ENCODE measurements at regions not wholly inside any gene's neighbourhood (a gene's known extent, or its start where the extent isn't known, plus 50 kb on each side); places are given as distances from the start of the nearest gene placed in this dataset.

DNA sequence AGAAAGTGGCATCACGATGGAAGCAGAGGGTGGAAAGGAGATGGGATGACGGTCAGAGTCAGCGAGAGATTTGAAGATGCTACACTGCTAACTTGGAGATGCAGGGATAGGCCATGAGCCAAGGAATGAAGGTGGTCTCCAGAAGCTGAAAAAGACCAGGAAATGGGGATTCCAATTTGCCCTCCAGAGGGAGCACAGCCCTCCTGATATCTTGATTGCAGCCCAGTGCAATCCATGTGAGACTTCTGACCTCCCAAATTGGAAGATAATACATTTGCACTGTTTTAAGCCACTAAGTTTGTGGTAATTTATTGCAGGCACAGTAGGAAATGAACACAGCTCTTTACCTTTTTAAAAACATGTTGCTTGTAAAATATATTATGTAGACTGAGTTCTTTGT, 549.5 kb downstream of the VRK1 start:
- ChIA-PET CTCF (no interaction called here), POLR2A (no interaction called here)
- TF ChIP-seq JUND (IDR thresholded peaks at IDR 0.05) = no peak
- TF ChIP-seq, protein P1, sequence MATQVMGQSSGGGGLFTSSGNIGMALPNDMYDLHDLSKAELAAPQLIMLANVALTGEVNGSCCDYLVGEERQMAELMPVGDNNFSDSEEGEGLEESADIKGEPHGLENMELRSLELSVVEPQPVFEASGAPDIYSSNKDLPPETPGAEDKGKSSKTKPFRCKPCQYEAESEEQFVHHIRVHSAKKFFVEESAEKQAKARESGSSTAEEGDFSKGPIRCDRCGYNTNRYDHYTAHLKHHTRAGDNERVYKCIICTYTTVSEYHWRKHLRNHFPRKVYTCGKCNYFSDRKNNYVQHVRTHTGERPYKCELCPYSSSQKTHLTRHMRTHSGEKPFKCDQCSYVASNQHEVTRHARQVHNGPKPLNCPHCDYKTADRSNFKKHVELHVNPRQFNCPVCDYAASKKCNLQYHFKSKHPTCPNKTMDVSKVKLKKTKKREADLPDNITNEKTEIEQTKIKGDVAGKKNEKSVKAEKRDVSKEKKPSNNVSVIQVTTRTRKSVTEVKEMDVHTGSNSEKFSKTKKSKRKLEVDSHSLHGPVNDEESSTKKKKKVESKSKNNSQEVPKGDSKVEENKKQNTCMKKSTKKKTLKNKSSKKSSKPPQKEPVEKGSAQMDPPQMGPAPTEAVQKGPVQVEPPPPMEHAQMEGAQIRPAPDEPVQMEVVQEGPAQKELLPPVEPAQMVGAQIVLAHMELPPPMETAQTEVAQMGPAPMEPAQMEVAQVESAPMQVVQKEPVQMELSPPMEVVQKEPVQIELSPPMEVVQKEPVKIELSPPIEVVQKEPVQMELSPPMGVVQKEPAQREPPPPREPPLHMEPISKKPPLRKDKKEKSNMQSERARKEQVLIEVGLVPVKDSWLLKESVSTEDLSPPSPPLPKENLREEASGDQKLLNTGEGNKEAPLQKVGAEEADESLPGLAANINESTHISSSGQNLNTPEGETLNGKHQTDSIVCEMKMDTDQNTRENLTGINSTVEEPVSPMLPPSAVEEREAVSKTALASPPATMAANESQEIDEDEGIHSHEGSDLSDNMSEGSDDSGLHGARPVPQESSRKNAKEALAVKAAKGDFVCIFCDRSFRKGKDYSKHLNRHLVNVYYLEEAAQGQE (IDR thresholded peaks at IDR 0.05; ENCODE audit: low read depth, low read length) = no peak
- TF ChIP-seq, protein P2, sequence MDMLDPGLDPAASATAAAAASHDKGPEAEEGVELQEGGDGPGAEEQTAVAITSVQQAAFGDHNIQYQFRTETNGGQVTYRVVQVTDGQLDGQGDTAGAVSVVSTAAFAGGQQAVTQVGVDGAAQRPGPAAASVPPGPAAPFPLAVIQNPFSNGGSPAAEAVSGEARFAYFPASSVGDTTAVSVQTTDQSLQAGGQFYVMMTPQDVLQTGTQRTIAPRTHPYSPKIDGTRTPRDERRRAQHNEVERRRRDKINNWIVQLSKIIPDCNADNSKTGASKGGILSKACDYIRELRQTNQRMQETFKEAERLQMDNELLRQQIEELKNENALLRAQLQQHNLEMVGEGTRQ (IDR thresholded peaks at IDR 0.05; ENCODE audit: borderline replicate concordance, low read depth, low read length) = no peak
- TF ChIP-seq FOSL2 (IDR thresholded peaks at IDR 0.05; ENCODE audit: borderline replicate concordance, low read depth) = no peak
- TF ChIP-seq RAD21 (IDR thresholded peaks at IDR 0.05; ENCODE audit: low read length) = no peak
- no peak for TF ChIP-seq CHD2 (IDR thresholded peaks at IDR 0.05; ENCODE audit: low read length, partially characterized antibody)
- TF ChIP-seq EP300 (IDR thresholded peaks at IDR 0.05; ENCODE audit: borderline replicate concordance in 1 of 2, low read depth in 1 of 2, low read length in 1 of 2) = no peak
- TF ChIP-seq NFIC (IDR thresholded peaks at IDR 0.05; ENCODE audit: borderline replicate concordance) = no peak
- no peak for TF ChIP-seq TAF1 (IDR thresholded peaks at IDR 0.05; ENCODE audit: borderline replicate concordance, low read depth, low read length)
- 3% methylated on average over 3 of the region's 3 CpGs for WGBS (ENCODE audit: low lambda C conversion rate)
- Histone ChIP-seq H3K27ac (ENCODE audit: low read depth in 2 of 2, low read length in 1 of 2) (no peak overlapping the region), H3K4me1 (ENCODE audit: control insufficient read depth in 1 of 2, insufficient read depth in 2 of 2, low read depth in 1 of 2, low read length in 1 of 2) (no peaks in the 10 kb centered on the region), H3K4me3 (ENCODE audit: low read depth in 2 of 2, low read length in 1 of 2) (no peak overlapping the region), H4K20me1 (ENCODE audit: insufficient read depth) (no peaks in the 10 kb centered on the region), H3K36me3 (replicated peaks in 1 of 2; ENCODE audit: control insufficient read depth in 1 of 2, insufficient read depth in 2 of 2, low read length in 1 of 2) (no peaks in the 10 kb centered on the region), H3K9ac (no peak overlapping the region), H3F3A (replicated peaks; ENCODE audit: insufficient read depth) (no peaks in the 10 kb centered on the region), H3K4me2 (no peak overlapping the region), H3K27me3 (ENCODE audit: insufficient read depth) (no peaks in the 10 kb centered on the region), H2AFZ (ENCODE audit: low read depth) (no peak overlapping the region), H3K9me3 (no peaks in the 10 kb centered on the region), H3K79me2 (ENCODE audit: insufficient read depth) (no peaks in the 10 kb centered on the region), H3K9me2 (no peaks in the 10 kb centered on the region)
- no peak for DNase-seq

DNA sequence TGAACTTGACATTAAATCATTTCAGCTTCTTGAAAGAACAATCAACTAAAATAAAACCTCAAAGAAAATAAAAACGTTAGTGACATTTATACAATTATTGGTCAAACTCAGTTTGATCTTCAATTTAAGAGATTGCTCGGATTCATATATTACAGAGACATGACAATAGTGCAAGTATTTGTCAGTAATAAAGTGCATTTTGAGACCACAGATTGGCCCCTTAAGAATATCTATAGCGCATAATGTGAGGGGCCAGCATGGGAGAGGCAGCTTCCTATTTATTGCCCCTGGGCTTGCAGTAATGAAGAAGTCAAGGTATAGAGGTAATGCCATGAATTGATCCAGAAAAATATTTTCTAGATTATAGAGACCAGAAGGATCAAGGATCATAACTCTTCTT, 552.3 kb downstream of the VRK1 start:
- Histone ChIP-seq H3K4me2 (no peak overlapping the region), H3K36me3 (replicated peaks in 1 of 2; ENCODE audit: control insufficient read depth in 1 of 2, insufficient read depth in 2 of 2, low read length in 1 of 2) (no peaks in the 10 kb centered on the region), H2AFZ (ENCODE audit: low read depth) (no peak overlapping the region), H3K79me2 (ENCODE audit: insufficient read depth) (no peaks in the 10 kb centered on the region), H3K4me1 (ENCODE audit: control insufficient read depth in 1 of 2, insufficient read depth in 2 of 2, low read depth in 1 of 2, low read length in 1 of 2) (no peaks in the 10 kb centered on the region), H4K20me1 (ENCODE audit: insufficient read depth) (no peaks in the 10 kb centered on the region), H3K27ac (ENCODE audit: low read depth in 2 of 2, low read length in 1 of 2) (no peak overlapping the region), H3K27me3 (ENCODE audit: insufficient read depth) (no peaks in the 10 kb centered on the region), H3K4me3 (ENCODE audit: low read depth in 2 of 2, low read length in 1 of 2) (no peak overlapping the region), H3K9me3 (no peaks in the 10 kb centered on the region), H3F3A (replicated peaks; ENCODE audit: insufficient read depth) (no peaks in the 10 kb centered on the region), H3K9ac (no peak overlapping the region), H3K9me2 (no peaks in the 10 kb centered on the region)
- TF ChIP-seq, protein P3, sequence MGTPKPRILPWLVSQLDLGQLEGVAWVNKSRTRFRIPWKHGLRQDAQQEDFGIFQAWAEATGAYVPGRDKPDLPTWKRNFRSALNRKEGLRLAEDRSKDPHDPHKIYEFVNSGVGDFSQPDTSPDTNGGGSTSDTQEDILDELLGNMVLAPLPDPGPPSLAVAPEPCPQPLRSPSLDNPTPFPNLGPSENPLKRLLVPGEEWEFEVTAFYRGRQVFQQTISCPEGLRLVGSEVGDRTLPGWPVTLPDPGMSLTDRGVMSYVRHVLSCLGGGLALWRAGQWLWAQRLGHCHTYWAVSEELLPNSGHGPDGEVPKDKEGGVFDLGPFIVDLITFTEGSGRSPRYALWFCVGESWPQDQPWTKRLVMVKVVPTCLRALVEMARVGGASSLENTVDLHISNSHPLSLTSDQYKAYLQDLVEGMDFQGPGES (IDR thresholded peaks at IDR 0.05; ENCODE audit: low read depth, low read length) = no peak
- TF ChIP-seq JUND (IDR thresholded peaks at IDR 0.05) (no peak), GATA2 (CRISPR knock-in tag; IDR thresholded peaks at IDR 0.05) (no peak), RXRA (IDR thresholded peaks at IDR 0.05; ENCODE audit: borderline replicate concordance, low read depth) (no peak), MXI1 (IDR thresholded peaks at IDR 0.05; ENCODE audit: low read depth, low read length) (no peak), FOXM1 (IDR thresholded peaks at IDR 0.05; ENCODE audit: low read depth) (no peak), MEF2A (IDR thresholded peaks at IDR 0.05; ENCODE audit: borderline replicate concordance, low read depth) (no peak), FOSL2 (IDR thresholded peaks at IDR 0.05; ENCODE audit: borderline replicate concordance, low read depth) (no peak), NFIC (IDR thresholded peaks at IDR 0.05; ENCODE audit: borderline replicate concordance) (no peak), EZH2phosphoT487 (IDR thresholded peaks at IDR 0.05; ENCODE audit: borderline replicate concordance, low read depth) (no peak), ELF1 (IDR thresholded peaks at IDR 0.05) (no peak)
- TF ChIP-seq, protein P4, sequence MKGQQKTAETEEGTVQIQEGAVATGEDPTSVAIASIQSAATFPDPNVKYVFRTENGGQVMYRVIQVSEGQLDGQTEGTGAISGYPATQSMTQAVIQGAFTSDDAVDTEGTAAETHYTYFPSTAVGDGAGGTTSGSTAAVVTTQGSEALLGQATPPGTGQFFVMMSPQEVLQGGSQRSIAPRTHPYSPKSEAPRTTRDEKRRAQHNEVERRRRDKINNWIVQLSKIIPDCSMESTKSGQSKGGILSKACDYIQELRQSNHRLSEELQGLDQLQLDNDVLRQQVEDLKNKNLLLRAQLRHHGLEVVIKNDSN (IDR thresholded peaks at IDR 0.05; ENCODE audit: borderline replicate concordance, low read depth) = no peak
- TF ChIP-seq, protein P5, sequence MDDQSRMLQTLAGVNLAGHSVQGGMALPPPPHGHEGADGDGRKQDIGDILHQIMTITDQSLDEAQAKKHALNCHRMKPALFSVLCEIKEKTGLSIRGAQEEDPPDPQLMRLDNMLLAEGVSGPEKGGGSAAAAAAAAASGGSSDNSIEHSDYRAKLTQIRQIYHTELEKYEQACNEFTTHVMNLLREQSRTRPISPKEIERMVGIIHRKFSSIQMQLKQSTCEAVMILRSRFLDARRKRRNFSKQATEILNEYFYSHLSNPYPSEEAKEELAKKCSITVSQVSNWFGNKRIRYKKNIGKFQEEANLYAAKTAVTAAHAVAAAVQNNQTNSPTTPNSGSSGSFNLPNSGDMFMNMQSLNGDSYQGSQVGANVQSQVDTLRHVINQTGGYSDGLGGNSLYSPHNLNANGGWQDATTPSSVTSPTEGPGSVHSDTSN (IDR thresholded peaks at IDR 0.05) = no peak
- TF ChIP-seq, protein P6, sequence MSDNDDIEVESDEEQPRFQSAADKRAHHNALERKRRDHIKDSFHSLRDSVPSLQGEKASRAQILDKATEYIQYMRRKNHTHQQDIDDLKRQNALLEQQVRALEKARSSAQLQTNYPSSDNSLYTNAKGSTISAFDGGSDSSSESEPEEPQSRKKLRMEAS (IDR thresholded peaks at IDR 0.05; ENCODE audit: low read depth) = no peak
- 5% methylated on average over 3 of the region's 3 CpGs for WGBS (ENCODE audit: low lambda C conversion rate)
- POLR2A ChIA-PET = no interaction called here
- CTCF ChIA-PET = no interaction called here
- no peak for DNase-seq

All from SK-N-SH (cell line).